NB4 (cell line): ENCODE measurements at regions not wholly inside any gene's neighbourhood (a gene's known extent, or its start where the extent isn't known, plus 50 kb on each side); places are given as distances from the start of the nearest gene placed in this dataset.

Experiments
- DNase-seq: peaks from one replicate; pipeline ENCODE4 v3.0.0; 2010; ENCODE audit warnings: low read depth
- H3K4me3 ChIP-seq: one replicate; pipeline ENCODE4 v1.5.1; 2011; ENCODE audit warnings: mild to moderate bottlenecking, low read depth, low read length, moderate library complexity
- MYC ChIP-seq: IDR thresholded peaks from 2 replicates; pipeline ENCODE4 v1.6.1; 2011; ENCODE audit warnings: low read depth, low read length
- POLR2A ChIP-seq: IDR thresholded peaks from 2 replicates; pipeline ENCODE4 v1.6.1; 2011; ENCODE audit warnings: mild to moderate bottlenecking; ENCODE audit not compliant: insufficient read length; ENCODE audit errors: extremely low read depth
- TF ChIP-seq, protein P1 (sequence below): IDR thresholded peaks from one replicate; pipeline ENCODE4 v1.5.1; 2012; ENCODE audit warnings: low read depth, low read length
- TF ChIP-seq, protein P2 (sequence below): IDR thresholded peaks from 2 replicates; pipeline ENCODE4 v1.6.1; 2011; ENCODE audit warnings: low read depth, low read length

DNA sequence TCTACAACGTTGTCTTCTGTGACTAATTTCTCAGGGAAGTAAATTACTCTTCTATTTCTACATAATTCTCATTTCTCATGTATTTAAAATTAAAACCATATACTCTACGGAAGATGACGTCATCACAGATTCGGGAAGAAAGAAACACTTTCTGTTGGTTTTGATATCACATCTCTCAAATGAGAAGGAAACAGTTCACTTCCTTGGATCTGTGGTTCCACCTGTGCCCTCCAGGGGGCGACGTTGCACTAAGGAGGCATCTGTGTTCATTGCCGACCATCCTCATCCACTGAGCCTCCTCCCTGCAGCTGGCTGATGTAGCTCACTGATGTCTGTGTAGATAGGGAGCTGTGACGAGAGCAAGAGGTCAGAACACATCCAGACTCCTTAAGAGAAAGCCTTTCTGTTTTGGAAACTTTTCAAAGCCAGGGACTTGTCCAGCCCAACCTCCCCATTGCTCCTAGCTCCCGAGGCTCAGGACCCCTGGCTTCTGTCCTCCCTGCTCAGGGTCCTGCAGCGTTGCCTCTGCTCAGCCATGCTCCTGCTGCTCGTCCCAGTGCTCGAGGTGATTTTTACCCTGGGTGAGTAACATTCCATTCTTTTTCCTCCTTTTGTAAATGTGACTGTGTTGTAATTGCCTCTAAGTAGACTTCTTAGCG lies 172.7 kb upstream of the OR4E1 start:
- peak; percentile 28 for DNase-seq
- TF ChIP-seq, protein P1, sequence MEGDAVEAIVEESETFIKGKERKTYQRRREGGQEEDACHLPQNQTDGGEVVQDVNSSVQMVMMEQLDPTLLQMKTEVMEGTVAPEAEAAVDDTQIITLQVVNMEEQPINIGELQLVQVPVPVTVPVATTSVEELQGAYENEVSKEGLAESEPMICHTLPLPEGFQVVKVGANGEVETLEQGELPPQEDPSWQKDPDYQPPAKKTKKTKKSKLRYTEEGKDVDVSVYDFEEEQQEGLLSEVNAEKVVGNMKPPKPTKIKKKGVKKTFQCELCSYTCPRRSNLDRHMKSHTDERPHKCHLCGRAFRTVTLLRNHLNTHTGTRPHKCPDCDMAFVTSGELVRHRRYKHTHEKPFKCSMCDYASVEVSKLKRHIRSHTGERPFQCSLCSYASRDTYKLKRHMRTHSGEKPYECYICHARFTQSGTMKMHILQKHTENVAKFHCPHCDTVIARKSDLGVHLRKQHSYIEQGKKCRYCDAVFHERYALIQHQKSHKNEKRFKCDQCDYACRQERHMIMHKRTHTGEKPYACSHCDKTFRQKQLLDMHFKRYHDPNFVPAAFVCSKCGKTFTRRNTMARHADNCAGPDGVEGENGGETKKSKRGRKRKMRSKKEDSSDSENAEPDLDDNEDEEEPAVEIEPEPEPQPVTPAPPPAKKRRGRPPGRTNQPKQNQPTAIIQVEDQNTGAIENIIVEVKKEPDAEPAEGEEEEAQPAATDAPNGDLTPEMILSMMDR, result peak; percentile 65
- TF ChIP-seq, protein P2, sequence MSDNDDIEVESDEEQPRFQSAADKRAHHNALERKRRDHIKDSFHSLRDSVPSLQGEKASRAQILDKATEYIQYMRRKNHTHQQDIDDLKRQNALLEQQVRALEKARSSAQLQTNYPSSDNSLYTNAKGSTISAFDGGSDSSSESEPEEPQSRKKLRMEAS, result no peak
- TF ChIP-seq MYC (no peak), POLR2A (no peak)

DNA sequence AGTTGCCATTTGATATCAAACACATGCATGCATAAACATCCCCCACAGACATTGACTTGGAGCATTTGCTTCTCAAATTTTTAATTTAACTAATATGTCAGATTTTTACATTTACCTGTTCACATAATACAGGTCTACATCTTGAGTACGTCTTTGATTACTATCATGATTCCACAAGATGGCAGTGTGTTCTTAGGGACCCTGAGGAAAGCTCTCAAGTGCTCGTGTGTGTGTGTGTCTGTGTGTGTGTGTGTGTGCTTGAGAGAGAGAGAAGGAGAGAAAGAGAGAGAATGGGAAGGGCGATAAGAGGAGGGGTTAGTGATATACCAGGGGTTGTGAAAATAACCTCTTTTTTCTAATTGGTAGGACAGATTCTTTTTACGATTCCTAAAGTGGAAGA lies 167.1 kb upstream of the OR4E1 start:
- TF ChIP-seq, protein P2, result no peak
- TF ChIP-seq MYC, result no peak
- TF ChIP-seq POLR2A, result no peak
- TF ChIP-seq, protein P1, result no peak
- DNase-seq, result no peak
- no peak overlapping the region for H3K4me3 ChIP-seq

More for the DNA sequence above, 172.7 kb upstream of the OR4E1 start:
- H3K4me3 ChIP-seq, result no peak overlapping the region

DNA sequence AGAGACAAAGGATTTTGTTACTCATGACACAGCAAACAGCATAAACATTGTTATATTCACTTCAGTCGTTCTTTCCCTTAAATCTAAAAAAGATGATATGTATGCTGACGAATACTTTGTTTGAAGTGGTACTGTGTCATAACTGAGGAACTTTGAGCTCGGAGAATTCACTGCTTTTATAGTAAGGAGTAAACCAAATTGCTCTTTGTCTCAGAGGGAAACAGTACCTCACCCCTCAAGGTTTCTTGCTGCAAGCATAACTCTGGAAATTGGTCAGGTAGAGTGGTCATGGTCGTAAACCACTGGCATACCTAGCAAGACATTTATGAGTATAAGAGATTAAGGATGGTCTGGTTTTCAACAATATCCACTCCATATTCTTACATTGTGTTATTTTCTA lies 160.2 kb upstream of the OR4E1 start:
- DNase-seq, result no peak
- TF ChIP-seq POLR2A (no peak), MYC (no peak)
- TF ChIP-seq, protein P1, result no peak
- TF ChIP-seq, protein P2, result no peak
- no peak overlapping the region for H3K4me3 ChIP-seq

DNA sequence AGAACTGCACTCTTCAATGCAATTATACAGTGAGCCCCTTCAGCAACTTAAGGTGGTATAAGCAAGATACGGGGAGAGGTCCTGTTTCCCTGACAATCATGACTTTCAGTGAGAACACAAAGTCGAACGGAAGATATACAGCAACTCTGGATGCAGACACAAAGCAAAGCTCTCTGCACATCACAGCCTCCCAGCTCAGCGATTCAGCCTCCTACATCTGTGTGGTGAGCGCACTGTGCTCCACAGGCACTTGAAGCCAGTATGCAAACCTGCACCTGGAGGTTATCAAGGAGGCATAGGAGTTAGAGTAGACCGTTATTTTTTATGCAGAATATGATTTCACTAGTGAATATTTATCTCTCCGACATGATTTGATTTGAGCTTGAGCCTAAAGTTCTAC lies 152.2 kb upstream of the OR4E1 start:
- TF ChIP-seq POLR2A (no peak), MYC (no peak)
- TF ChIP-seq, protein P2, result no peak
- TF ChIP-seq, protein P1, result no peak
- no peak for DNase-seq
- no peak overlapping the region for H3K4me3 ChIP-seq

DNA sequence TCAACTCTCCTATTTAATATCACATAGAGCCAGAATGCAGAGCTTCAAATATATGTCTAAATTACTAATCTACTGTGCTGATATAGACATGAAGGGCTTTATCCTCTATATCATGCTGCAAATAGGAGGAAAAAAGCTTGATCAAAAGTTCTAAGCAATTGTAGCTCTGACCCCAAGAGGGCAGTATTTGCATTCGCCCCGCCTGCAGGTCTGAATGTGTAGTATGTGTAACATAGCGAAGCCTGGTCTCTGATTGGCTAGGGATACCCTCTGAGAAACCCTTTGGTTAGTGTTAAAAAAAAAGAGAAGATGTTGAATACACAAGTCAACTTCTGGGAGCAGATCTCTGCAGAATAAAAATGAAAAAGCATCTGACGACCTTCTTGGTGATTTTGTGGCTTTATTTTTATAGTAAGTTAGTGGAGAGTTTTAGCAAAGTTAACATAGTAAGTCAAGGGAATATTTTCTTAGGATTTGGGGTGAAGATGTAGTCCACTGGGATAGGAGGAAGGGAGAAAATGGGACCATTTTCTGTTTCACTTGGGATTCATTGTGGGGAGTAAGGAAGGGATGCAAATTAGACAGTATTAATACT lies 151.6 kb upstream of the OR4E1 start:
- DNase-seq, result peak; percentile 66
- no peak overlapping the region for H3K4me3 ChIP-seq
- TF ChIP-seq POLR2A, result no peak
- no peak for TF ChIP-seq MYC
- TF ChIP-seq, protein P2, result no peak
- TF ChIP-seq, protein P1, result peak; percentile 74
